ENCODE measurements at regions not wholly inside any gene's neighbourhood (a gene's known extent, or its start where the extent isn't known, plus 50 kb on each side); places are given as distances from the start of the nearest gene placed in this dataset.

GRCh38 chrX:138463476-138463875 lies 248.0 kb downstream of the FGF13 start:
- TF ChIP-seq EZH2 (IDR thresholded peaks at IDR 0.05; ENCODE audit: insufficient read depth, poor library complexity, severe bottlenecking), result no peak
- no peak for TF ChIP-seq EZH2phosphoT487 (IDR thresholded peaks at IDR 0.05; ENCODE audit: insufficient read depth, low read depth)

Data from GM23248 (cell line).